NCI-H460 (cell line): ENCODE measurements at regions not wholly inside any gene's neighbourhood (a gene's known extent, or its start where the extent isn't known, plus 50 kb on each side); places are given as distances from the start of the nearest gene placed in this dataset.
"Not testable (repeated sequence)": the region's sequence is repeated elsewhere in the genome, so short reads cannot be mapped to it uniquely, and the experiment has no call there.

Experiments
- DNase-seq: peaks from one replicate; pipeline ENCODE4 v3.0.0-alpha.2; 2016; ENCODE audit warnings: low read depth; ENCODE audit errors: extremely low read depth

DNA sequence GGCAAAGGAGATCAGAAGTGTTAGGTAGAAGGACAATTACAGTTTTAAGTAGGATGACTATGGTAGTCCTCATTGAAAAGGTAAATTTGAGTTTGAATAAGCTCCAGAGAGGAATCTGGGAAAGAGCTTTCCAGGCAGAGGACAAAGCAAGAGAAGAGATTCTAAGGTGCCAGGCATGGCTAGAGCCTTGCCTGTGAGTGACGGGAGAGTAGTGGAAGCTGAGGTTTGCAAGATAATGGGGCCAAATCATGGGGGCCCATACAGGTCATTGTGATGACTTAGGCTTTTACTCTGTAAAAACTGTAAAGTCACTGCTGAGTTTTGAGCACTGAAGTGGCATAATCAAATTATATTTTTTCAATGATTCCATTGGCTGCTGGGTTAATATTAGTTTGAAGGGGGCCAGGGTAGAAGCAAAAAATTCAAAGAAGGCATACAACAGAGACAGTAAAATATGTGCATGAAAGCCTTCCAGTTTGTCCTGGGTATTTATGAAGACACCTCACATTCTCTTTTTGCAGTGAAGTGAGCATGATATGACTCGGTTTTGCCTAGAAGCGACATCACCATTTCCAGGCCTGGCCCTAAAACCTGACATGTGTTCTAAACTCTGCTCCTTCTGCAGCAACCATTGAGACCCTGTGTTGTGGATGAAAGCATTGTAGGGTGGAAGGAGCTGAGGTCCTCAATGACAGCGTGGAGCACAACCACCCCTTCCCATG is 279.8 kb upstream of the TNC start:
- DNase-seq: no peak

GRCh38 chr9:115398313-115398650 is 280.3 kb upstream of the TNC start:
- DNase-seq: no peak

DNA sequence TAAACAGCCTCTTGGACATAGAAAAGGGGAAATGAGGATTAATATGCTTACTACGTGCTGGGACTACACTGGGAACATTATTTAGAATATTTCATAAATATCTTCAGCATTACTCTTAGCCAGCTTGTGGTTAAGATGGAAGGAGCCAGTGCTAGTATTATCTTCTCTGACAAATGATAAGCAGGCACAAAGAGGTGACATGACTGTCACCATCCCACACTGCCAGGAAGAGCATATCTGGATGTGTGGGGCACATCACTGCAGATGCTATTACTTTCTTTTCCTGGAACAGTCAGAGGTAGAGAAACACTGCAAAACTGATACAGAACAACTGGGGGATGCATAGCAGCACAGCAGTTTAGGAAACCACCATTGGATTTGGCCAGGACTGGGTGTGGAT is 281.0 kb upstream of the TNC start:
- no peak for DNase-seq

- DNase-seq: no peak
Observed at GRCh38 chr9:115400796-115401195, 282.8 kb upstream of the TNC start.

DNA sequence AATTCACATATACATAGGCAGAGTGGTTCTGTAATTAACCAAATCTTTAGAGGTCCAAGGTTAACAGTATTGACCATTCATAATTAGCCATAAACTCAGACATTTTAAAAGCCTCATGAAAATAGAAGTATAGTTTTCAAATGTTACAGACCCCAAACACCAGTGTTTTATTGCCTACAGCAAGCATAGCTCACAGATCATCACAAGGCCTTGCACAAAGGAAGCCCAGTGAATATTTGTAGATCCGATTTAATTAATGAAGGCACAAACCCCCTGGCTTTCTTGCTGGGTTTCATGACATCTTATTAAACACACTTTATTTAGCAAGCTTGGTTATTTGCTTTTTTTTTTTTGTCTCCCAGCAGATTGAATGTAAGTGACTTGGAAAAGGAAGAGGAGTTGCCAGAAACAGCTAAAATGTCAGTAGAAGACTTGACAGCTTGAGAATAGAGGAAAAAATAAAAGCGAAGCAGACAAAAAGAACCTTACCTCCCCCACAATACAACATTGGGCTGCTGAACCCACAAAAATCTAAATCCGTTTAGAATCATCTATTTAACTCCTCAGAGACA is 283.9 kb upstream of the TNC start:
- DNase-seq: no peak

GRCh38 chr9:115403753-115404152 is 285.8 kb upstream of the TNC start:
- no peak for DNase-seq

GRCh38 chr9:115404311-115404710 is 286.4 kb upstream of the TNC start:
- DNase-seq: no peak

DNA sequence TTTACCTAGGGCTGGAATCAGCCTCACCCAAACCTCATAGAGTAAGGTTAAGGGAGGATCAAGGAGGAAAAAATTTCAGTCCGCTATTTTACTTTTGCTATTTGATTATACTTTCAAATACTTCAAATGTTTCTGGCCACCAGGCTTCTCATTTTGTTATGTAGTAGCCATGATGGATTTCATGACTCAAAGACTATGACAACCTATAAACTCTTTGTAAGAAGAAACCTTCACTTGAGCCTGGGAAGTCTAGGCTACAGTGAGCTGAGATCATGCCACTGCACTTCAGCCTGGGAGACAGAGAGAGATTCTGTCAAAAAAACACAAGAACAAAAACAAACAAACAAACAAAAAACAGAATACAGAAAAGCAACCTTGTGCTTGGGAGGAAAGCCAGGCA is 293.6 kb upstream of the TNC start:
- no peak for DNase-seq

DNA sequence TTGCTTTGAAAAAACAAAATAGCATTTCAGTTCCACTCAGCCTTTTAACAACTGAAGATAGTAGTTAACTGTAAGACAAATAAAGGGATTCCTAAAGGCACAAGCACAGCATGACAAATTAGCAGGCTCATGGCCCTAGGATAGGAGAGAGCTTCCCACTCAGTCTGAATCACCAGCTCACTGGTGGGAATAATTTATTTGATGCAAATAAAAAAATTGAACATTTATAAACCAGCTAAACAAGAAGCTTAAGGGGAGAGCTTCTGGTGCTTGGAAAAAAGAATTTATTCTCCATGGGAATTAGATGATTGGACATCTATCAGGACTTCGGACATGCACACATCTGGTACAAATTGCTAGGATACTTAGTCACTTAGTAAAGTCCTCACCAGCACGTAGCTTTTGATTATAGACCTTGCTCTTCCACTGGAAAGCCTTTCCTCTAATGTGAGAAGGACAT is 294.1 kb upstream of the TNC start:
- DNase-seq: no peak

DNA sequence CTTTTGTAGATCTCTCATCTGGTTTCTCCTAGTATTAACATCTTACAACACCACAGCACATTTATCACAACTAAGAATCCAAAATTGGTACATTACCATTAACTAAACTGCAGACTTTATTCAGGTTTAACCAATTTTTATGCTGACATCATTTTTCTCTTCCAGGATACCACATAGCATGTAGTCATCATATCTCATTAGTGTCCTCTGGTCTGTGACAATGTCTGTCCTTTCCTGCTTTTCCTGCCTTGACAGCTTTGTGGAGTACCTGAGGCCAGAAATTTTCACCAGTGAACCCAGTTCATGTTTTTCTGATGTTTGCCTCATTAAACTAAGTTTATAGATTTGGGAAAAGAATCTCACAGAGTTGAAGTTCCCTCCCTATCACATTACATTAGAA is 294.7 kb upstream of the TNC start:
- DNase-seq: no peak

- DNase-seq: no peak
Observed at GRCh38 chr9:115413304-115413703, 295.3 kb upstream of the TNC start.

DNA sequence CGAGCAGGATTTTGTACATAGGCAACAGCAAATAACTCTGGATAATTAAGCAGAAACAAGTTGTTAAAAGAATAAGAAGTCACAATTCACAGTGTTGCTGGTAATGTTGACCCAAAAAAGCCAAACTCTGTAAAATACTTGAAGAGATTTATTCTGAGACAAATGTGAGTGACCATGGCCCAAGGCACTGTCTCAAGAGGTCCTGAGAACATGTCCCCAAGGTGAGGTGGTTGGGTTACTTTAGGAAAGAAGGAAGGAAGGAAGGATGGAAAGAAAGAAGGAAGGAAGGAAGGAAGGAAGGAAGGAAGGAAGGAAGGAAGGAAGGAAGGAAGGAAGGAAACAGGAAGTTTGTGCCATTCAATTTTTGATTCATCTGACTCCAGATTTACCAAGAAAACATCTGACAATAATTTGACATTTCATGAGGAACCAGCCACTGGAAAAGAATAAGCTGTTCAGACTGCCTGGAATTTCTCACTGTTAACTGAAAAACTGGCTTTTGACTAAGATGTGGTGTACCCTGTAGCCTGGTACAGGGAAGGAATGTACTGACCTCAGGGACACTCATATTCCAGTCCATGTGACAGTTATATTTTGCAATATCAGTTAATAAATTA is 295.9 kb upstream of the TNC start:
- no peak for DNase-seq

- no peak for DNase-seq
Observed at GRCh38 chr9:115414561-115414960, 296.6 kb upstream of the TNC start.

DNA sequence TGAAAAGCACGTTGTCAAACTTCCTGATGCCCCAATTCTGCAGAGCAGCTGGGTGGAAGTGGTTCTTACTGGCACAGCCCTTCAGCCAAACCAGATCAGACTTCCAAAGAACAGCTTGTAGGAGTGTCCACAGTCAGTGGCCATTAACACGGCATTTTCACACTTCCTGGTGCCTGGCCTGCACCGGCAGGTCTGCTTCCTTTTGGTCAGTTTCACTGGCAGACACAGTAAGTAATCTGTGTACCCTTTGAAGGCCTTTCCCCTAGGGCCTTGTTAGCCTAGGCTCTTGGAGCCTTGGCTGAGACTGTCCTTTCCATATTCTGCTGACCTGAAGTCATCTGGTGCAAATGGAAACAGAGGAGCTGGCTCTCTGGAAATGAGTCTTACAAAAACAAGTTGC is 297.5 kb upstream of the TNC start:
- no peak for DNase-seq

- no peak for DNase-seq
Observed at GRCh38 chr9:115416299-115416698, 298.3 kb upstream of the TNC start.

DNA sequence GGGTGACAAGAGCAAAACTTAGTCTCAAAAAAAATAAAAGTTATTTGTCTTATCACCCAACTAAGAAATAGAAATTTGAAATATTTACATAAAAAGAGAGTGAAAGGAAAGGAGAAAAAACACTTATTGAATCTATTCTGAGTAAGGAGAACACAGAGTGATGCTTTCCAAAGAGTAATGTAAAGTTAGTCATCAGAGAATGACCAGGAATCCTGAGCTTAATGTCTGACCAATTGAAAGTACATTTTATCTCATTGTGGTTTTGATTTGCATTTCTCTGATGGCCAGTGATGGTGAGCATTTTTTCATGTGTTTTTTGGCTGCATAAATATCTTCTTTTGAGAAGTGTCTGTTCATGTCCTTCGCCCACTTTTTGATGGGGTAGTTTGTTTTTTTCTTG is 300.2 kb upstream of the TNC start:
- DNase-seq: not testable (repeated sequence)

DNA sequence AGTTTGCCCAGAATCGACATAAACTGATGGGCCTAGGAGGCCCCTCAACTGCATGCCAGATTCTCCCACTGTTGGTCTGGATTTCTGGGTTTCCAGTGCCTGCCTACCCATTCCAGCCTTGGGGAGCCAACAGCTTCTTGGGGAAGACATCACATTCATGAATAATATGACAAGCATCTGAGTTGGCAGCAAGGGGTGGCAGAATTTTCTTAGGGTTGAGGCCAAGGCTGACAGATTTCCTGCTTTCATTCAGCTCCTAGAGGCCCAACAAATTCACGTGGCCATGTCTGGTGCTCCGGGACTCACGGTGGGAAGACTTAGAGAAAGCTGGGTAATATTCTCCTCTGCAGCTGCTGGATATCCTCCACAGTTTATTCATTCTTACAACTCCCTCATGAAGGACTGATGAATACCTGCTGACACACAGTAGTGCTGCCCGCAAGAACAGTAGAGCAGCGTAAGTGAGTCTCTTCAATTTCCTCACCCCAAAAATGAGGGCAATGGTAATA is 305.0 kb upstream of the TNC start:
- no peak for DNase-seq

DNA sequence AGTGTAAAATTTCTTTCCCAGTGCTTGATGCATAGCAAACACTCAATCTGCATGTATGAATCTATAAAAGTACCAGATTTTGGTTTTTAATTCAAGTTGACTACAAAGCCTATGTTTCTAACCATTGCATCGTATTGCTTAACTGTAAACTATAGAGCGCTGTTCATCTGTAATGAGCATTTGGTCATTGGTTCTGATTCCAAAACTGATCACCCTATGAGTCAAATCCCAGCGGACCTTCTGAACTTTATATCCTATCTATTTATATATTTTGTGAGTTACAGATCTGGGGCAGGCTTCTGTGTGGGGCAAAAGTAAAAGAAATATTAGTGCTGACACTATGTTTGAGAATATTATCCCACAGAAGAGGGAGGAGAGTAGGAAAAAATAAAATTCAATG is 305.7 kb upstream of the TNC start:
- DNase-seq: no peak

DNA sequence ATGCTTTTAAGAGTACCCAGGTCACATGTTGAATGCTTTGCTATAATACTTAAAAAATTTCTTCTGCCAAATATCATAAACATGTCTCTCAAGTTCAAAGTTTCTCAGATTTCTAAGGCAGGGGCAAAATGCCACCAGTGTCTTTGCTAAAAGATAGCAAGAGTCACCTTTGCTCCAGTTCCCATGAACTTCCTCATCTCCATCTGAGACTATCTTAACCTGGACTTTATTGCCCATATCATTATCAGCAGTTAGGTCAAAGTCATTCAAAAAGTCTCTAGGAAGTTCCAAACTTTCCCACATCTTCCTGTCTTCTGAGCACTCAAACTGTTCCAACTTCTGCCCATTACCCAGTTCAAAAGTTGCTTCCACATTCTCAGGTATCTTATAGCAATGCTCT is 307.6 kb upstream of the TNC start:
- DNase-seq: no peak

DNA sequence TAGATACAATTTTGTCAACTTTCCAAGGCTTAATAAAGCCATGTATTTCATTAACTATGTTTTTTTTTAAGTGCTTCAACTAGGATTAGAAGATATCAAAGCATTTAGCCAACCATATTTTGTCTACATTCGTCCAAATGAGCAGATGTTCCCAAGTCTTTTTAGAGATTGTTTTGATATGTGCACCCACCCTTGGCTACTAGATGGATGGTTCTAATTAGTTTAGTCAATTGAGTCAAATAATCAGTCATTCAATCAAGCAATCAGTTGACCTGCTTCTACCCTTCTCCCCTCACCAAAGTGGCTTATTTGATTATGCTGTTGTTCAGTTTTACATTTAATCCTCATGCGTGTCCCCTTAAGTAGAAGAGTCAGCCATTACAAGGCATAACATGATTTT is 319.5 kb upstream of the TNC start:
- DNase-seq: no peak

DNA sequence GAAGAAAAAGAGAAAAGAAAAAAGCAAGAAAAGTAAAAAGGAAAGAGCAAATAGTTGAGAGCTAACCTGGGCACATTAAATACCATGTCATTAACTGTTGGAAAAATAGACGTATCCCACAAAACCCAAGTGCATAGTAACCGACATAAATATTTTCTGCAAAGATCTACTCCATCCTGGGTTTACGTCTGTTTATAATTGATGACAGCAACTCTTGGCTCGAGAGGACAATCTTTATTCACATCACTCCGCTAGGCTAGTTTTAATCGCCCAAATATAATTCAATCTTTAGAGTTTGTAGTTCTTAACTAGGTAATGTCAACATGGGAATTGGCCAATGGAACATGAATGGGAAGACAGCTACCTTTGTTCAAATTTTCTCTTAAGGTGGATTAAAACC is 321.7 kb upstream of the TNC start:
- no peak for DNase-seq

- no peak for DNase-seq
Observed at GRCh38 chr9:115442054-115442453, 324.1 kb upstream of the TNC start.
